Panc1 (cell line): ENCODE measurements at regions not wholly inside any gene's neighbourhood (a gene's known extent, or its start where the extent isn't known, plus 50 kb on each side); places are given as distances from the start of the nearest gene placed in this dataset.

ENCODE experiments used
- ATAC-seq: fragments of 200-7000 bp; cut with Tn5 transposase; 2 replicates; pipeline ENCODE4 v1.9.1; 2020; ENCODE audit warnings: mild to moderate bottlenecking, moderate library complexity
- BruUV-seq: library from RNA; stranded (reverse); fragments of 400-500 nt; replicated peaks from 2 replicates; lab custom pipeline; 2021; lab: Mats Ljungman, UMichigan
- CTCF ChIA-PET: fragments of 300-600 bp; sonication (Branson Sonifier 250); formaldehyde crosslinking; loops from one replicate; lab custom pipeline; 2022; ENCODE audit warnings: antibody characterized with exemption; lab: Charles Lee
- POLR2A ChIA-PET: fragments of 300-600 bp; sonication (Branson Sonifier 250); formaldehyde crosslinking; loops from one replicate; lab custom pipeline; 2022; ENCODE audit warnings: antibody characterized with exemption; lab: Charles Lee
- DNase-seq: peaks from one replicate; pipeline ENCODE4 v3.0.0-alpha.2; 2010; ENCODE audit warnings: low read depth, low spot score
- H3K27ac ChIP-seq: 2 replicates; pipeline ENCODE4 v1.5.1; 2011; ENCODE audit warnings: mild to moderate bottlenecking, low read length, inconsistent platforms
- H3K27me3 ChIP-seq: fragments of 200-500 bp; sonication (Bioruptor generic); 2 replicates; pipeline ENCODE4 v1.6.0; 2014; ENCODE audit warnings: low read length, inconsistent platforms; ENCODE audit not compliant: control insufficient read depth, insufficient read depth
- H3K36me3 ChIP-seq: fragments of 200-500 bp; sonication (Bioruptor generic); 2 replicates; pipeline ENCODE4 v1.5.1; 2014; ENCODE audit warnings: inconsistent platforms, mild to moderate bottlenecking, low read length, moderate library complexity; ENCODE audit not compliant: control insufficient read depth, insufficient read depth
- H3K4me1 ChIP-seq: 2 replicates; pipeline ENCODE4 v1.5.1; 2011; ENCODE audit warnings: inconsistent platforms, mild to moderate bottlenecking, low read length, moderate library complexity; ENCODE audit not compliant: control insufficient read depth, insufficient read depth
- H3K4me3 ChIP-seq, 2 experiments: 2 replicates each; pipeline ENCODE4 v1.5.1; 2011 to 2012; ENCODE audit warnings: low read depth in 2 of 2, low read length in 2 of 2, mild to moderate bottlenecking in 2 of 2, inconsistent platforms in 1 of 2, moderate library complexity in 1 of 2
- H3K9me3 ChIP-seq: fragments of 200-500 bp; sonication (Bioruptor generic); 2 replicates; pipeline ENCODE4 v1.5.1; 2014; ENCODE audit warnings: low read depth, mild to moderate bottlenecking, inconsistent platforms, low read length, moderate library complexity; ENCODE audit not compliant: control insufficient read depth, insufficient read depth
- POLR2AphosphoS5 ChIP-seq: IDR thresholded peaks from 2 replicates; pipeline ENCODE4 v1.6.1; 2012; ENCODE audit warnings: mild to moderate bottlenecking, low read depth, low read length, moderate library complexity
- SIN3A ChIP-seq: IDR thresholded peaks from 2 replicates; pipeline ENCODE4 v1.6.1; 2012; ENCODE audit warnings: low read depth, mild to moderate bottlenecking, low read length, moderate library complexity, borderline replicate concordance; ENCODE audit not compliant: insufficient read depth
- TCF7L2 ChIP-seq: IDR thresholded peaks from 2 replicates; pipeline ENCODE4 v1.6.1; 2011; ENCODE audit warnings: mild to moderate bottlenecking, low read depth, low read length, inconsistent platforms
- in situ Hi-C: cut with HindIII; loops from 2 replicates; pipeline ENCODE4 v1.10.0; 2016; ENCODE audit warnings: low sequenced_read_pairs, low pct_unique_long_range_greater_than_20kb
- intact Hi-C: fragments of 100-400 bp; cut with micrococcal nuclease; formaldehyde crosslinking; loops from one replicate; pipeline ENCODE4 v1.10.0; 2022; ENCODE audit not compliant: unreplicated experiment
- TF ChIP-seq, protein P1 (sequence below), 2 experiments: IDR thresholded peaks; 2 replicates each; pipeline ENCODE4 v1.6.1; 2011 to 2012; ENCODE audit warnings: low read depth in 2 of 2, control low read depth in 1 of 2, low read length in 1 of 2, mild to moderate bottlenecking in 1 of 2, moderate library complexity in 1 of 2; ENCODE audit not compliant: insufficient read depth in 1 of 2
- TF ChIP-seq, protein P2 (sequence below): fragments of 450-650 bp; IDR thresholded peaks from 2 replicates; pipeline ENCODE4 v1.5.1; 2017; ENCODE audit warnings: mild to moderate bottlenecking

DNA sequence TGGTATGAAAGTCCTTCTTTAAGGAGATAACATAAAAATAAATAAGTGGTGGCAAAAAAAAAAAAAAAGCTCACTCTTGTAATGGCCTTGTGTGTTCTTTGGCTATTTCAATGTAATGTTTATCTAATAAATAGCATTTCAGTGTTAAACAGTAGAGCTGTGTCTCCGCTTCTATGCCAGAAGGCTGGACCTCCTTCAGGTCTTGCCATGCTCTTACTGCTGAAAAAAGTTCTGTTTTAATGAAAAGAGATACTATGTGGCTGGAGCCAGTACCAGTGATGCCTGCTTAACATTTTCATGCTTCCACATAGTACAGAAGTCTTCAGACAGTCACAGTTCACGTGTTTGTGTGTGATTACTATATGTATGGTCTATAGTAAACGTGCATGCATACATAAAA lies 74.1 kb upstream of the PRICKLE1 start:
- in situ Hi-C loops: no loop called here
- CTCF ChIA-PET: interaction anchor here (0.6 kb wide), 1 partner anchor 25 kb away, joined by 9 read pairs; no protein-coding TSS in a partner anchor
- Histone ChIP-seq H3K27me3 (no peaks in the 10 kb centered on the region), H3K36me3 (no peaks in the 10 kb centered on the region), H3K9me3 (no peaks in the 10 kb centered on the region), H3K27ac (no peak overlapping the region), H3K4me1 (no peaks in the 10 kb centered on the region), H3K4me3 (no peak overlapping the region)
- TF ChIP-seq TCF7L2 (no peak), POLR2AphosphoS5 (no peak), SIN3A (no peak)
- TF ChIP-seq, protein P1, sequence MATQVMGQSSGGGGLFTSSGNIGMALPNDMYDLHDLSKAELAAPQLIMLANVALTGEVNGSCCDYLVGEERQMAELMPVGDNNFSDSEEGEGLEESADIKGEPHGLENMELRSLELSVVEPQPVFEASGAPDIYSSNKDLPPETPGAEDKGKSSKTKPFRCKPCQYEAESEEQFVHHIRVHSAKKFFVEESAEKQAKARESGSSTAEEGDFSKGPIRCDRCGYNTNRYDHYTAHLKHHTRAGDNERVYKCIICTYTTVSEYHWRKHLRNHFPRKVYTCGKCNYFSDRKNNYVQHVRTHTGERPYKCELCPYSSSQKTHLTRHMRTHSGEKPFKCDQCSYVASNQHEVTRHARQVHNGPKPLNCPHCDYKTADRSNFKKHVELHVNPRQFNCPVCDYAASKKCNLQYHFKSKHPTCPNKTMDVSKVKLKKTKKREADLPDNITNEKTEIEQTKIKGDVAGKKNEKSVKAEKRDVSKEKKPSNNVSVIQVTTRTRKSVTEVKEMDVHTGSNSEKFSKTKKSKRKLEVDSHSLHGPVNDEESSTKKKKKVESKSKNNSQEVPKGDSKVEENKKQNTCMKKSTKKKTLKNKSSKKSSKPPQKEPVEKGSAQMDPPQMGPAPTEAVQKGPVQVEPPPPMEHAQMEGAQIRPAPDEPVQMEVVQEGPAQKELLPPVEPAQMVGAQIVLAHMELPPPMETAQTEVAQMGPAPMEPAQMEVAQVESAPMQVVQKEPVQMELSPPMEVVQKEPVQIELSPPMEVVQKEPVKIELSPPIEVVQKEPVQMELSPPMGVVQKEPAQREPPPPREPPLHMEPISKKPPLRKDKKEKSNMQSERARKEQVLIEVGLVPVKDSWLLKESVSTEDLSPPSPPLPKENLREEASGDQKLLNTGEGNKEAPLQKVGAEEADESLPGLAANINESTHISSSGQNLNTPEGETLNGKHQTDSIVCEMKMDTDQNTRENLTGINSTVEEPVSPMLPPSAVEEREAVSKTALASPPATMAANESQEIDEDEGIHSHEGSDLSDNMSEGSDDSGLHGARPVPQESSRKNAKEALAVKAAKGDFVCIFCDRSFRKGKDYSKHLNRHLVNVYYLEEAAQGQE (IDR thresholded peaks at IDR 0.05; ENCODE audit: insufficient read depth in 1 of 2, low read depth in 2 of 2, low read length in 1 of 2): no peak
- TF ChIP-seq, protein P2, sequence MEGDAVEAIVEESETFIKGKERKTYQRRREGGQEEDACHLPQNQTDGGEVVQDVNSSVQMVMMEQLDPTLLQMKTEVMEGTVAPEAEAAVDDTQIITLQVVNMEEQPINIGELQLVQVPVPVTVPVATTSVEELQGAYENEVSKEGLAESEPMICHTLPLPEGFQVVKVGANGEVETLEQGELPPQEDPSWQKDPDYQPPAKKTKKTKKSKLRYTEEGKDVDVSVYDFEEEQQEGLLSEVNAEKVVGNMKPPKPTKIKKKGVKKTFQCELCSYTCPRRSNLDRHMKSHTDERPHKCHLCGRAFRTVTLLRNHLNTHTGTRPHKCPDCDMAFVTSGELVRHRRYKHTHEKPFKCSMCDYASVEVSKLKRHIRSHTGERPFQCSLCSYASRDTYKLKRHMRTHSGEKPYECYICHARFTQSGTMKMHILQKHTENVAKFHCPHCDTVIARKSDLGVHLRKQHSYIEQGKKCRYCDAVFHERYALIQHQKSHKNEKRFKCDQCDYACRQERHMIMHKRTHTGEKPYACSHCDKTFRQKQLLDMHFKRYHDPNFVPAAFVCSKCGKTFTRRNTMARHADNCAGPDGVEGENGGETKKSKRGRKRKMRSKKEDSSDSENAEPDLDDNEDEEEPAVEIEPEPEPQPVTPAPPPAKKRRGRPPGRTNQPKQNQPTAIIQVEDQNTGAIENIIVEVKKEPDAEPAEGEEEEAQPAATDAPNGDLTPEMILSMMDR: no peak
- ATAC-seq: no peak
- DNase-seq: no peak
- intact Hi-C loops: no loop called here
- no TSS peak for BruUV-seq
- POLR2A ChIA-PET: no interaction called here

DNA sequence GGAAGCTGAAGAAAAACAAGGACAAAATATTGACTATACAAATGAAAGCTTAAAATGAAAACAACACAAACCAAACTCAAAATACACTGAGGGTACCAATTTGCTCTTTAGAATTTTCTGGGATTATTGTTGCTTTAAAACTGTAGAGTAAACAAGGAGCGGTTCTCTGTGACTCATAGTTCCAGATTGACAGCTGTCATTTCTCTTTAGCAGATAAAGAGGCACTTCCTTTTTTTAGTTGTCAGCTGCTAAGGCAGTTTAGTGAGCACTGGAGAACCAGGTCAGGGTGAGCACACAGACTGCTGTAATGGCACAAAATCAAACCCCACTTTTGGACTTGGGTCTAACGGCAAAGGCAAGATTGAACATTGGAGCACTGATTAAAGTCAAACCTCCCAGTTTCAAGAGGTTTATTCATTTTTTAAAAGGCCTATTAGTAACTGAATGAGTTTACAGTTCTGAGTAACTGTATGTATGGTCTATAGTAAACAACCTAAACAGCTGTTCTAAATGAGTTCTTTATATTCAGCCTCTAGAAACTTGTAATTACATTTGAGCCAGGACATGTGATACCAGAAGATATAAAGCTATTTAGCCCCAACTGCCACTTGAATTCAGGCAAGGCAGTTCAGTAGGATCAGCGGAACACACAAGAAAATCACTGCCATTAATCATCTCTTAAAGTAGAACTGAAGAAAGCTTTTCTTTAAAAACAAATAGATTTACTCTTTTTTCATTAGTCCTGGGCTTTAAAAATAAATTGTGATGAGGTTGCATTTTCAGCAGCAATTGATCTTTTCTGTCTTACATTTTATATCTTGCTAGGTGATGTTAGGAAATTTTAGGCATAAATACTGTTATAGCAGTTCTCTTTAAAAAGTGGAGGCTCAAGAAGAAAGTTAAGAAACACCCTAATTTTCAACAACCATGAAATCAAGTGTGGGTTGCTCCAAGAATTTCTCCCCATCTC lies 71.7 kb upstream of the PRICKLE1 start:
- intact Hi-C loops (no loop called here), in situ Hi-C loops (no loop called here)
- no peak for TF ChIP-seq TCF7L2
- TF ChIP-seq, protein P1 (IDR thresholded peaks at IDR 0.05; ENCODE audit: insufficient read depth in 1 of 2, low read depth in 2 of 2, low read length in 1 of 2): no peak
- TF ChIP-seq POLR2AphosphoS5: no peak
- TF ChIP-seq, protein P2: no peak
- no peak for TF ChIP-seq SIN3A
- ATAC-seq (no peak), DNase-seq (no peak)
- Histone ChIP-seq H3K27ac (no peak overlapping the region), H3K36me3 (no peaks in the 10 kb centered on the region), H3K9me3 (no peaks in the 10 kb centered on the region), H3K4me1 (no peaks in the 10 kb centered on the region), H3K4me3 (no peak overlapping the region), H3K27me3 (no peaks in the 10 kb centered on the region)
- CTCF ChIA-PET: no interaction called here
- POLR2A ChIA-PET: interaction anchor here (0.6 to 0.7 kb wide), 2 partner anchors 27 to 178 kb away, joined by 3 to 6 read pairs; no protein-coding TSS in a partner anchor
- no TSS peak for BruUV-seq
